PC-3 (cell line): ENCODE measurements at regions not wholly inside any gene's neighbourhood (a gene's known extent, or its start where the extent isn't known, plus 50 kb on each side); places are given as distances from the start of the nearest gene placed in this dataset.

Experiments
- CTCF ChIP-seq: fragments of 300-600 bp; sonication (generic); conservative IDR thresholded peaks from 2 replicates; pipeline ENCODE4 v1.5.1; 2017; ENCODE audit warnings: antibody characterized with exemption, low read depth, mild to moderate bottlenecking, low read length
- EZH2 ChIP-seq: fragments of 300-600 bp; sonication (generic); IDR thresholded peaks from one replicate; pipeline ENCODE4 v1.6.1; 2017; ENCODE audit warnings: antibody characterized with exemption, mild to moderate bottlenecking, low read length; ENCODE audit not compliant: unreplicated experiment
- EZH2phosphoT487 ChIP-seq: fragments of 300-600 bp; sonication (generic); IDR thresholded peaks from 2 replicates; pipeline ENCODE4 v1.6.1; 2018; ENCODE audit warnings: mild to moderate bottlenecking, antibody characterized with exemption, low read length, borderline replicate concordance

DNA sequence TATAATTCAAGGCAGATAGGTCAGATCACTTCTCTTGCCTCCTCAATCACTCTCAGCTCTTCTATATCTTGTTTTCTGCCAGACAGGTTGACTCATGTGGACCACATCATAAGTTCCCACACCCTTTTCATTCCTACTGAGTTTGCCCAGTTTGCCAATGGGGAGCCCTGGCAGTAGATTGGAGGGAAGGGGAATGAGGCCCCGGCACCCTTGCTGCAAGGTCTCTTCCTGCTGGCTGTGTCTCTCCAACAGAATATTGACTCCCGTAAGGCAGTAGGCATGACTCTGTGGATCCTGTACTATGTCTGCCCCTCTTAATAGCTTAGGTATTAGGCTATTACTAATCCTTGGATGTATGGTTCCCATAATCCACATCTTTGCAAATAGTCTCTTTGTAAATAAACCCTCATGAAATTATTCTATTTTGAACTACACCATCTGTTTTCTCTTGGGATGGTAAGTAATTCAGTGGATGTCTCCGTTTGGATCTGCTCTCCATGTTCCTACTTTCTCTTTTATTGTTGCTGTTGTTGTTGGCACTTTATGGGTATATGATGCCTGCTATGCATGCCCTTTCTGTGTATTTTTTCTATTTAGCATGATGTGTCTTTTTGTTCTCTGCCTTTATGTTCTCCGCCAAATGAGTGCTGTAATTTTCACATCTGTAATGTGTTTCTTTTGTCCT lies 65.5 kb upstream of the DCBLD2 start:
- TF ChIP-seq CTCF (no peak), EZH2phosphoT487 (no peak), EZH2 (no peak)
